ENCODE measurements at regions not wholly inside any gene's neighbourhood (a gene's known extent, or its start where the extent isn't known, plus 50 kb on each side); places are given as distances from the start of the nearest gene placed in this dataset.

DNA sequence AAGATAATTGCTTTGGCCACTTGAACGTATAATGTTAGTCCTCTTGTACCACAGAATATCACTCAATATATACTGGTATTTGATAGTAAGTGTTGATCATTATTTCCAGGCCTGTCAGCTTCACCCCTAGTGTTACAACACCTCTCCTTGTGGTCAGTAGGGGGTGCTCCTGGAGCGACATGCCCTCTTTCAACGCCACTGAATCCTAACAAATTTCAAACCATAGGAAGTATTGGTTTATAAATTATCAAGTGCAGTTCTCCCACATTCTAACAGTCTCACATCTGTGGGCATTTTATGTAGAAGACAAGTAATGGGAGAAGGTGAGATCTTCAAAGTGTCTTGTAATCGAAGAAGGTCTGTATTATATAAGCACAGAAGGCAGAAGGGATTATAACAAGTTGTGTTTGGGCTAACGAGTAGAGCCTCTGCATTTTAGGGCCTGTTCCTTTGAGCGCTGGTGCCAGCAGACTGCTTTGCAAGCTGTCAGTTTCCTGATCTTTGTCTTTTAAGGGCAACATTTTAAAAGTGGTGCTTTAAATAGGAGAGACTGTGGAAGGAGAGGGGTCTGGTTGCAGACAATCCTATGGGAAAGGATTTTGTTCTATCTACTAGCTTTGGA is 57.1 kb upstream of the CEP162 start:
- TF ChIP-seq, protein P1, sequence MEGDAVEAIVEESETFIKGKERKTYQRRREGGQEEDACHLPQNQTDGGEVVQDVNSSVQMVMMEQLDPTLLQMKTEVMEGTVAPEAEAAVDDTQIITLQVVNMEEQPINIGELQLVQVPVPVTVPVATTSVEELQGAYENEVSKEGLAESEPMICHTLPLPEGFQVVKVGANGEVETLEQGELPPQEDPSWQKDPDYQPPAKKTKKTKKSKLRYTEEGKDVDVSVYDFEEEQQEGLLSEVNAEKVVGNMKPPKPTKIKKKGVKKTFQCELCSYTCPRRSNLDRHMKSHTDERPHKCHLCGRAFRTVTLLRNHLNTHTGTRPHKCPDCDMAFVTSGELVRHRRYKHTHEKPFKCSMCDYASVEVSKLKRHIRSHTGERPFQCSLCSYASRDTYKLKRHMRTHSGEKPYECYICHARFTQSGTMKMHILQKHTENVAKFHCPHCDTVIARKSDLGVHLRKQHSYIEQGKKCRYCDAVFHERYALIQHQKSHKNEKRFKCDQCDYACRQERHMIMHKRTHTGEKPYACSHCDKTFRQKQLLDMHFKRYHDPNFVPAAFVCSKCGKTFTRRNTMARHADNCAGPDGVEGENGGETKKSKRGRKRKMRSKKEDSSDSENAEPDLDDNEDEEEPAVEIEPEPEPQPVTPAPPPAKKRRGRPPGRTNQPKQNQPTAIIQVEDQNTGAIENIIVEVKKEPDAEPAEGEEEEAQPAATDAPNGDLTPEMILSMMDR (tag by site-specific recombination; IDR thresholded peaks at IDR 0.05), result no peak
- TF ChIP-seq ZNF792 (tag by site-specific recombination; IDR thresholded peaks at IDR 0.05) (no peak), ZFHX2 (tag by site-specific recombination; conservative IDR thresholded peaks at IDR 0.05) (no peak), SCRT1 (tag by site-specific recombination; IDR thresholded peaks at IDR 0.05; ENCODE audit: borderline replicate concordance) (no peak), GFI1B (tag by site-specific recombination; IDR thresholded peaks at IDR 0.05) (no peak)
- TF ChIP-seq, protein P2, sequence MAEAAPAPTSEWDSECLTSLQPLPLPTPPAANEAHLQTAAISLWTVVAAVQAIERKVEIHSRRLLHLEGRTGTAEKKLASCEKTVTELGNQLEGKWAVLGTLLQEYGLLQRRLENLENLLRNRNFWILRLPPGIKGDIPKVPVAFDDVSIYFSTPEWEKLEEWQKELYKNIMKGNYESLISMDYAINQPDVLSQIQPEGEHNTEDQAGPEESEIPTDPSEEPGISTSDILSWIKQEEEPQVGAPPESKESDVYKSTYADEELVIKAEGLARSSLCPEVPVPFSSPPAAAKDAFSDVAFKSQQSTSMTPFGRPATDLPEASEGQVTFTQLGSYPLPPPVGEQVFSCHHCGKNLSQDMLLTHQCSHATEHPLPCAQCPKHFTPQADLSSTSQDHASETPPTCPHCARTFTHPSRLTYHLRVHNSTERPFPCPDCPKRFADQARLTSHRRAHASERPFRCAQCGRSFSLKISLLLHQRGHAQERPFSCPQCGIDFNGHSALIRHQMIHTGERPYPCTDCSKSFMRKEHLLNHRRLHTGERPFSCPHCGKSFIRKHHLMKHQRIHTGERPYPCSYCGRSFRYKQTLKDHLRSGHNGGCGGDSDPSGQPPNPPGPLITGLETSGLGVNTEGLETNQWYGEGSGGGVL (tag by site-specific recombination; IDR thresholded peaks at IDR 0.05), result no peak
- TF ChIP-seq, protein P3, sequence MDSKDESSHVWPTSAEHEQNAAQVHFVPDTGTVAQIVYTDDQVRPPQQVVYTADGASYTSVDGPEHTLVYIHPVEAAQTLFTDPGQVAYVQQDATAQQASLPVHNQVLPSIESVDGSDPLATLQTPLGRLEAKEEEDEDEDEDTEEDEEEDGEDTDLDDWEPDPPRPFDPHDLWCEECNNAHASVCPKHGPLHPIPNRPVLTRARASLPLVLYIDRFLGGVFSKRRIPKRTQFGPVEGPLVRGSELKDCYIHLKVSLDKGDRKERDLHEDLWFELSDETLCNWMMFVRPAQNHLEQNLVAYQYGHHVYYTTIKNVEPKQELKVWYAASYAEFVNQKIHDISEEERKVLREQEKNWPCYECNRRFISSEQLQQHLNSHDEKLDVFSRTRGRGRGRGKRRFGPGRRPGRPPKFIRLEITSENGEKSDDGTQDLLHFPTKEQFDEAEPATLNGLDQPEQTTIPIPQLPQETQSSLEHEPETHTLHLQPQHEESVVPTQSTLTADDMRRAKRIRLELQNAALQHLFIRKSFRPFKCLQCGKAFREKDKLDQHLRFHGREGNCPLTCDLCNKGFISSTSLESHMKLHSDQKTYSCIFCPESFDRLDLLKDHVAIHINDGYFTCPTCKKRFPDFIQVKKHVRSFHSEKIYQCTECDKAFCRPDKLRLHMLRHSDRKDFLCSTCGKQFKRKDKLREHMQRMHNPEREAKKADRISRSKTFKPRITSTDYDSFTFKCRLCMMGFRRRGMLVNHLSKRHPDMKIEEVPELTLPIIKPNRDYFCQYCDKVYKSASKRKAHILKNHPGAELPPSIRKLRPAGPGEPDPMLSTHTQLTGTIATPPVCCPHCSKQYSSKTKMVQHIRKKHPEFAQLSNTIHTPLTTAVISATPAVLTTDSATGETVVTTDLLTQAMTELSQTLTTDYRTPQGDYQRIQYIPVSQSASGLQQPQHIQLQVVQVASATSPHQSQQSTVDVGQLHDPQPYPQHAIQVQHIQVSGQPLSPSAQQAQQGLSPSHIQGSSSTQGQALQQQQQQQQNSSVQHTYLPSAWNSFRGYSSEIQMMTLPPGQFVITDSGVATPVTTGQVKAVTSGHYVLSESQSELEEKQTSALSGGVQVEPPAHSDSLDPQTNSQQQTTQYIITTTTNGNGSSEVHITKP (tag by site-specific recombination; IDR thresholded peaks at IDR 0.05), result no peak

Measured in HEK293 (cell line).